ENCODE measurements at regions not wholly inside any gene's neighbourhood (a gene's known extent, or its start where the extent isn't known, plus 50 kb on each side); places are given as distances from the start of the nearest gene placed in this dataset.
"Not testable (repeated sequence)": the region's sequence is repeated elsewhere in the genome, so short reads cannot be mapped to it uniquely, and the experiment has no call there.

DNA sequence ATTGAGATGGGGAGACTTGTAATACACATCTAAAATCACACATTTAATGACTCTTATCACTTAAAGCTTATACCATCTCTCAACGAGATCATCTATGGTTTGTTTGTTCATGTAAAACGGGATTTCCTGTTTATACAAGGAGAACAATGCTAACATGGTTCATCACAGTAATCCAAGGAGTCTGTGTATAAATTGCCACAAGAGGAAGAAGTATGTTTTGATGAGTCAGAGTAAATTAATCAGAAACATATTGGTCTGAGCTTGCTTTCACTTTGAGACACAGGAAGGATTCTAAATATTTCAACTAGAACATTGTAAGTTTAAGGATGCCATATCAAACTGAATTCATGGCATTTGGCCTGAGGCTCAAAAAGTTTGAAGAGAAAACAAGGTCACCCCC, 594.1 kb downstream of the GLUD2 start:
- no peaks in the 10 kb centered on the region for H3K9me3 Mint-ChIP-seq
- no peak overlapping the region for H3K27ac Mint-ChIP-seq
- no peaks in the 10 kb centered on the region for H3K27me3 Mint-ChIP-seq (ENCODE audit: insufficient read depth)
- DNase-seq: peak; percentile 23
- H3K4me1 Mint-ChIP-seq (ENCODE audit: low read depth): peaks cover 16% of the 10 kb centered on the region; the same call in 1 of the 2 replicates
- no peaks in the 10 kb centered on the region for H3K36me3 Mint-ChIP-seq (ENCODE audit: low read depth)
- peak overlapping the region; percentile 46; the same call in 1 of the 2 replicates for H3K4me3 Mint-ChIP-seq
- TF ChIP-seq, protein P1, sequence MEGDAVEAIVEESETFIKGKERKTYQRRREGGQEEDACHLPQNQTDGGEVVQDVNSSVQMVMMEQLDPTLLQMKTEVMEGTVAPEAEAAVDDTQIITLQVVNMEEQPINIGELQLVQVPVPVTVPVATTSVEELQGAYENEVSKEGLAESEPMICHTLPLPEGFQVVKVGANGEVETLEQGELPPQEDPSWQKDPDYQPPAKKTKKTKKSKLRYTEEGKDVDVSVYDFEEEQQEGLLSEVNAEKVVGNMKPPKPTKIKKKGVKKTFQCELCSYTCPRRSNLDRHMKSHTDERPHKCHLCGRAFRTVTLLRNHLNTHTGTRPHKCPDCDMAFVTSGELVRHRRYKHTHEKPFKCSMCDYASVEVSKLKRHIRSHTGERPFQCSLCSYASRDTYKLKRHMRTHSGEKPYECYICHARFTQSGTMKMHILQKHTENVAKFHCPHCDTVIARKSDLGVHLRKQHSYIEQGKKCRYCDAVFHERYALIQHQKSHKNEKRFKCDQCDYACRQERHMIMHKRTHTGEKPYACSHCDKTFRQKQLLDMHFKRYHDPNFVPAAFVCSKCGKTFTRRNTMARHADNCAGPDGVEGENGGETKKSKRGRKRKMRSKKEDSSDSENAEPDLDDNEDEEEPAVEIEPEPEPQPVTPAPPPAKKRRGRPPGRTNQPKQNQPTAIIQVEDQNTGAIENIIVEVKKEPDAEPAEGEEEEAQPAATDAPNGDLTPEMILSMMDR (IDR thresholded peaks at IDR 0.05): no peak

DNA sequence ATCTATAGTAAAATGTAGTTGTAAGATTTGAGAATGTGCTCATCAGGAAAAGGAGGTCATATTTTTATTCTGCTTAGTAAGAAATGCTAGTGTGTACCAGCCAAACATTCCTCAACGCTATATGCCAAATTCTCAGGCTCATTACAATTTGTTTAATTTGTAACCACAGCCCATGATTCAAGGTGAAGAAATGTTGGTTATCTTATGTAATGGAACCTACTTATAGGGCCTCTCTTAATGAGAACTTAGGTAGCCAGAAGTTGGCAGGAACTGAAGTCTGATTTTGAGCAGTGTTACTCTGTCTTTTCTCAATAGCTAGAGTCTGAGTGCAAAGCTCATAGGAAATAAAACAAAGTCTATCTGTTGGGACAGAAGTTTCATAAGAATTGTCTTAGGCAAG, 595.0 kb downstream of the GLUD2 start:
- no peak for DNase-seq

DNA sequence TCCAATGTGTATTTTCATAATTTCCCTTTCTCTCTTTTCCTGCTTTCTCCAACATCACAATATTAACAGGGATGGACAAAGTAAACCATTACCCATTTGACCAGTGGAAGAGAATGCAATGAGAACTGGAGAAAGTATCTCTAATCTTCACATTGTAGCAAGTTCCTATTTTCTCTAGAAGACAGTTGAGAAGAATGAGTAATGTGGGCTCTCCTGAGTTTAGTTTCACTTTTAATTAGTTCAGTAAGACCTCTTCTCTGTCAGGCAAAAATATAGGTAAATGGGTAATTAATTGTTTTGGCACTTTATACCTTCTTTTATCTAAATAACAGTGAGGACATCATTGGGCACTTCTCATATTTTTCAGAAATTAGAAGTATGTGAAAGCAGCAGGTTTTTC, 602.0 kb downstream of the GLUD2 start:
- Mint-ChIP-seq H3K9me3 (no peaks in the 10 kb centered on the region), H3K4me1 (ENCODE audit: low read depth) (no peaks in the 10 kb centered on the region), H3K27ac (no peak overlapping the region), H3K36me3 (ENCODE audit: low read depth) (no peaks in the 10 kb centered on the region), H3K4me3 (no peak overlapping the region), H3K27me3 (ENCODE audit: insufficient read depth) (no peaks in the 10 kb centered on the region)
- TF ChIP-seq, protein P1 (IDR thresholded peaks at IDR 0.05): no peak
- no peak for DNase-seq

More for the DNA sequence above, 595.0 kb downstream of the GLUD2 start:
- TF ChIP-seq, protein P1 (IDR thresholded peaks at IDR 0.05): no peak
- Mint-ChIP-seq H3K36me3 (ENCODE audit: low read depth) (no peaks in the 10 kb centered on the region), H3K9me3 (no peaks in the 10 kb centered on the region), H3K27ac (no peak overlapping the region), H3K4me3 (no peak overlapping the region), H3K27me3 (ENCODE audit: insufficient read depth) (no peaks in the 10 kb centered on the region), H3K4me1 (ENCODE audit: low read depth) (peaks cover 16% of the 10 kb centered on the region; the same call in 1 of the 2 replicates)

DNA sequence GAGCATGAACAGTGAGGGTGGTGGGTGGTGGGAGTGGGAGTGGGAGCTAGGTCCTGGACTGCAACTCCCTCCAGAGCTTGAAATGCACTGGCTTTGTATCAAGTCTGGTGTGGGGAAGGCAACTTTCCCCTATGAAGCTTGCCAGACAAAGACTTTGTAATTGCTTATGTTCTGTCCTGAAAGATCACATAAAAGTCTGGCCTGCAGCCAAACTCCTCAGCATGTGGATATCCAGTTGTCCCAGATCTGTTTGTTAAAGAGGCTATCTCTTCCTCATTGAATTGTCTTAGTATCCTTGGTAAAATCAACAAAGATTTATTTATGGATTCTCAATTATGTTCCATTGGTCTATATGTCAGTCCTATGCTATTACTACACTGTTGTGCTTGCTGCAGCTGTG, 607.9 kb downstream of the GLUD2 start:
- Mint-ChIP-seq H3K36me3 (ENCODE audit: low read depth) (no peaks in the 10 kb centered on the region), H3K27ac (no peak overlapping the region), H3K9me3 (no peaks in the 10 kb centered on the region), H3K27me3 (ENCODE audit: insufficient read depth) (no peaks in the 10 kb centered on the region), H3K4me3 (no peak overlapping the region), H3K4me1 (ENCODE audit: low read depth) (no peaks in the 10 kb centered on the region)
- TF ChIP-seq, protein P1 (IDR thresholded peaks at IDR 0.05): no peak
- no peak for DNase-seq

DNA sequence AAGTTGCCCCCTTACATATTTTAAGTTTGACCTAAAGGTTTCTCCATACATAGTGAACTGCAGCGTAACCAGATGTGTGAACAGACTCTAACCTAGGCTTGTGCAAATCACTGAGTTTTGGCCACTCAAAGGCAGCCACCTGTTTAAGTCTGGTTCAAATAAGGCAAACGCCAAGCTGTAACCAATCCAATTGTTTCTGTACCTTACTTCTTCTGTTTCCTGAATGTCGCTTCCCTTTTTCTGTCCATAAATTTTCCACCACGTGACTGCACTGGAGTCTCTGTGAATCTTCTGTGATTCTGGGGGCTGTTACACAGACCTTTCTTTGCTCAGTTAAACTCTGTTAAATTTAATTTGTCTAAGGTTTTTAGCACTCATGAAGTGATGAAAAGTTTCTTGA, 618.8 kb downstream of the GLUD2 start:
- no peaks in the 10 kb centered on the region for H3K36me3 Mint-ChIP-seq (ENCODE audit: low read depth)
- no peaks in the 10 kb centered on the region for H3K9me3 Mint-ChIP-seq
- no peaks in the 10 kb centered on the region for H3K4me1 Mint-ChIP-seq (ENCODE audit: low read depth)
- TF ChIP-seq, protein P1 (IDR thresholded peaks at IDR 0.05): no peak
- no peaks in the 10 kb centered on the region for H3K27me3 Mint-ChIP-seq (ENCODE audit: insufficient read depth)
- H3K27ac Mint-ChIP-seq: no peak overlapping the region
- H3K4me3 Mint-ChIP-seq: no peak overlapping the region
- no peak for DNase-seq

DNA sequence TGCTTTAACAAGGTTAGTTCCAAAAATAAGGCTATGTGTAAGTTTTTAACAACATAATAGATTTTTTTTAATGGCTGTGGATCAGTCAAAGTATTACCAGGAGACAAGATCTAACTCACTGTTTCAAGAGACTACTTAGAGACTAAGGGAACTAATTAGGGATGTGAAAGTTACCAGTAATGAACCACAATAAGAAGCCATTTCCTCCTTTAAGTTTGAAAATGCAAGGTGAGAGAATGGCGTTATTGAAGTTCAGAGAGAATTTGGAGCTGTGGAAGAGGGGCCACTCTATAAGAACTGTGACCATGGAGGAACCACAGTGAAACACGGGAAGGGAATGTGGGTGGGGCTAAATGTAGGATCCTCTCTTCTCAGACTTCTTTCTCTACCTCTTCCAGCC, 624.2 kb downstream of the GLUD2 start:
- no peaks in the 10 kb centered on the region for H3K27me3 Mint-ChIP-seq (ENCODE audit: insufficient read depth)
- TF ChIP-seq, protein P1 (IDR thresholded peaks at IDR 0.05): no peak
- no peak for DNase-seq
- H3K9me3 Mint-ChIP-seq: 0 out of 2 replicates have a peak, but pooled peaks cover 3% of the 10 kb centered on the region
- no peak overlapping the region for H3K4me3 Mint-ChIP-seq
- no peaks in the 10 kb centered on the region for H3K36me3 Mint-ChIP-seq (ENCODE audit: low read depth)
- no peaks in the 10 kb centered on the region for H3K4me1 Mint-ChIP-seq (ENCODE audit: low read depth)
- no peak overlapping the region for H3K27ac Mint-ChIP-seq

DNA sequence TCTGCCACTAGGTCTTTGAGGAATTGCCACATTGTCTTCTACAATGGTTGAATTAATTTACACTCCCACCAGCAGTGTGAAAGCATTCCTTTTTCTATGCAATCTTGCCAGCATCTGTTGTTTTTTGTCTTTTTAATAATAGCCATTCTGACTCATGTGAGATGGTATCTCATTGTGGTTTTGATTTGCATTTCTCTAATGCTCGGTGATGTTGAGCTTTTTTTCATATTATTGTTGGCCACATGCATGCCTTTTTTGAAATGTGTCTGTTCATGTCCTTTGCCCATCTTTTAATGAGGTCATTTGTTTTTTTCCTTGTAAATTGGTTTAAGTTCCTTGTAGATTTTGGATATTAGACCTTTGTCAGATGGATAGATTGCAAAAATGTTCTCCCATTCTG, 661.8 kb downstream of the GLUD2 start:
- H3K4me1 Mint-ChIP-seq (ENCODE audit: low read depth); H3K27ac Mint-ChIP-seq; DNase-seq; H3K27me3 Mint-ChIP-seq (ENCODE audit: insufficient read depth); H3K4me3 Mint-ChIP-seq; H3K36me3 Mint-ChIP-seq (ENCODE audit: low read depth): not testable (repeated sequence)
- peaks cover 14% of the 10 kb centered on the region for H3K9me3 Mint-ChIP-seq
